Fibroblast of pulmonary artery (primary cell): ENCODE measurements at regions not wholly inside any gene's neighbourhood (a gene's known extent, or its start where the extent isn't known, plus 50 kb on each side); places are given as distances from the start of the nearest gene placed in this dataset.

Experiments
- DNase-seq: peaks from one replicate; pipeline ENCODE4 v3.0.0-alpha.2; 2010; ENCODE audit warnings: low read depth
- H3K4me3 ChIP-seq: replicated peaks from 2 replicates; pipeline ENCODE4 v1.5.1; 2011; ENCODE audit warnings: low read depth, mild to moderate bottlenecking, control low read depth, low read length, moderate library complexity
- CTCF ChIP-seq: IDR thresholded peaks from 2 replicates; pipeline ENCODE4 v1.5.1; 2011; ENCODE audit warnings: mild to moderate bottlenecking, control low read depth, low read length, inconsistent platforms; ENCODE audit errors: missing control alignments

- no peak for DNase-seq
- no peak overlapping the region for H3K4me3 ChIP-seq
- TF ChIP-seq CTCF, result no peak
Observed at GRCh38 chr10:64996886-64997285, 1475.7 kb downstream of the REEP3 start.

GRCh38 chr10:65010845-65011244, 1489.6 kb downstream of the REEP3 start:
- TF ChIP-seq CTCF, result no peak
- no peak for DNase-seq
- H3K4me3 ChIP-seq, result no peak overlapping the region

- TF ChIP-seq CTCF, result no peak
- no peak for DNase-seq
- no peak overlapping the region for H3K4me3 ChIP-seq
Observed at GRCh38 chr10:65017523-65017922, 1496.3 kb downstream of the REEP3 start.

- no peak for TF ChIP-seq CTCF
- H3K4me3 ChIP-seq, result no peak overlapping the region
- DNase-seq, result no peak
Observed at GRCh38 chr10:65024886-65025285, 1503.7 kb downstream of the REEP3 start.

- TF ChIP-seq CTCF, result no peak
- DNase-seq, result no peak
- H3K4me3 ChIP-seq, result no peak overlapping the region
Observed at GRCh38 chr10:65030263-65030662, 1509.1 kb downstream of the REEP3 start.

GRCh38 chr10:65032867-65033769, 1511.9 kb downstream of the REEP3 start:
- H3K4me3 ChIP-seq, result no peak overlapping the region
- no peak for DNase-seq
- no peak for TF ChIP-seq CTCF

- DNase-seq, result no peak
- TF ChIP-seq CTCF, result no peak
- no peak overlapping the region for H3K4me3 ChIP-seq
Observed at GRCh38 chr10:65033957-65034356, 1512.8 kb downstream of the REEP3 start.
